HG03442 (cell line): ENCODE measurements at regions not wholly inside any gene's neighbourhood (a gene's known extent, or its start where the extent isn't known, plus 50 kb on each side); places are given as distances from the start of the nearest gene placed in this dataset.
"Not testable (repeated sequence)": the region's sequence is repeated elsewhere in the genome, so short reads cannot be mapped to it uniquely, and the experiment has no call there.

ENCODE experiments used
- ATAC-seq: cut with Tn5 transposase; IDR thresholded peaks from one replicate; pipeline ENCODE4 v1.9.1; 2021; ENCODE audit warnings: mild to moderate bottlenecking, moderate library complexity; ENCODE audit not compliant: unreplicated experiment

DNA sequence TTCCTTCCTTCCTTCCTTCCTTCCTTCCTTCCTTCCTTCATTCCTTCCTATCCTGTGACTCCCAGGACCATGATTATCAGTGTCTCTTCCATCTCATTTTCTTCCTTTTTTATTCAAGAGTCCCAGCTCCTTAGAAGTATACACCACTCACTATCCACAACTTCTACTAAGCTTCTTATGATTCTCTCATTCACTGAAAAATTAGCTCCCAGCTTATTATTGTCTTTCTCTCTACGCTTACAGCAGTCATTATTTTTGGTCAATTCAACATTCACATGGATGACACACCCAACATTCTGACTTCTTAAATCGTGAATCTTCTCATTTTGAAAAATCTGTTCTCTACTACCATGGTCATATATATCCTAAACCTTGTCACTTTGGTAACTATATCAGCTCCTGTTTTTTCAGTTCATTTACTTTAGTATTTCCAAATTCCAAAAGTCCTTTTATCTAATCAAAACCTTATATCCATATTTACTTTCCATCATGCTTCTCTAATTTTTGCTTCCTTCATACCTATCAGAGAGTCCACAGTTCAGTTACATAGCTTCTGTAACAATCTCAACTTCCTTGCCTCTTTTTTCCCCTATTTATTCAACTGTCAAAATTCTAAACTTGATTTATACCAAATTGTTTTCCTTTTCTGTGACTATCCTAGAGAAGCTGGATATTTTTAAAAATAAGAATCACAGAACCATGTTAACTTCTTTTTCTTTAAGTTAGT is 677.5 kb downstream of the RAPGEF2 start:
- no peak for ATAC-seq

DNA sequence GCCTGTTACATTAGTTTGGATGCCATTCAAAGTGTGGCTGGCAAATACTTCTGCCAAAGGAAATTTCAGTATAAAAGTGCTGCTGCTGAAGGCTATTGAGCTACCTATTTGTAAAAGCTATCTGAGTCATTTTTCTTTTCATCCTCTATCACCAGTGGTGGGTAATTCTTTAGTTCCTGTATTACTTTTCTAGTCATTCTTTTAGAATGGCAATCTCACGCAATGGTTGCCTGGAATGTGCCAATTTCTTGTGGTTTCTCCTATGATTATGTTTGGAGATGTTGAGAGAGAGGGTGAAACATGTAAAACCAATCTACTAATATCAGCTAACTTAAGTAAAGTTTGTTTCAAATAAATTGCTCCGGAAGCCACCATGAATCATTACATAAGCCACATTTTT is 685.0 kb downstream of the RAPGEF2 start:
- ATAC-seq = no peak

DNA sequence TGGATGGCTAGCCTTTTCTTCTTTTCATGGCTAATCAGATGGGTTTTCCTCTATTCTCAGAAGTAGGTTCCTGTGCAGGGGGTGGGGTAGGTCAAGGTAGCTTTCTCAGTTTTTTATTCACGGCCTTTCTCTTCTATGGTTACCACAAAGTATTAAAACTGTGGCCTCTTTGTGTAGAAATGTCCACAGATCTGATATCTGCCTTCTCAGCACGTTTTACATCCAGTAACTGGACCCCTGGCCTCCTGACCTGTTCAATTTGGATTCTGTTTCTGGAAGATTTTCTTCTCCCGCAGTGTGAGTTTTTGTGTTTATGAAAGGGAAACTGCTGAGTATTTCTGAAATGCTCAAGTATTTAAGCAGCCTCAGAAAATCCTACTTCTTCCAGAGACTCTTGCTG is 688.5 kb downstream of the RAPGEF2 start:
- no peak for ATAC-seq

DNA sequence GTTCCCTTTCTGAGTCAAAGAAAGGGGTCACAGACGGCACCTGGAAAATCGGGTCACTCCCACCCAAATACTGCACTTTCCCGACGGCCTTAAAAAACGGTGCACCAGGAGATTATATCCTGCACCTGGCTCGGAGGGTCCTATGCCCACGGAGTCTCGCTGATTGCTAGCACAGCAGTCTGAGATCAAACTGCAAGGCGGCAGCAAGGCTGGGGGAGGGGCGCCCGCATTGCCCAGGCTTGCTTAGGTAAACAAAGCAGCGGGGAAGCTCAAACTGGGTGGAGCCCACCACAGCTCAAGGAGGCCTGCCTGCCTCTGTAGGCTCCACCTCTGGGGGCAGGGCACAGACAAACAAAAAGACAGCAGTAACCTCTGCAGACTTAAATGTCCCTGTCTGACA is 701.7 kb downstream of the RAPGEF2 start:
- ATAC-seq = not testable (repeated sequence)

DNA sequence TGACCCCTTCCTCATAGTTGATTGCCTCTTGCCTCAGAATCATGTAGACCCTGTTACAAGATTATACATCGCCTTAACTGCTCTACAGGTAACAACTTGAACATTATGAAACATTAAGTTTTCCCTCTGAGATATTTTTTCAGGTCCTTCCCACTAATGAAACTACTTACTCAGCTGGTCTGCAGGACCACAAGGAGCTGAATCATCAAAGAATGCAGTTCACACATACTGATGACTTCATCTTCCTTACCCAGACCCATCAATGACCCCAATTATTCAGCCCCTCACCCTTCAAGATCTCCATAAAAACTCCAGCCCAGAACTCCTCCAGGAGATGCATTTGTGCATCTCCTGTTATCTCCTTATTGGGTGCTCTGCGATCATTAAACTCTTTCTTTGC is 720.9 kb downstream of the RAPGEF2 start:
- ATAC-seq = no peak

DNA sequence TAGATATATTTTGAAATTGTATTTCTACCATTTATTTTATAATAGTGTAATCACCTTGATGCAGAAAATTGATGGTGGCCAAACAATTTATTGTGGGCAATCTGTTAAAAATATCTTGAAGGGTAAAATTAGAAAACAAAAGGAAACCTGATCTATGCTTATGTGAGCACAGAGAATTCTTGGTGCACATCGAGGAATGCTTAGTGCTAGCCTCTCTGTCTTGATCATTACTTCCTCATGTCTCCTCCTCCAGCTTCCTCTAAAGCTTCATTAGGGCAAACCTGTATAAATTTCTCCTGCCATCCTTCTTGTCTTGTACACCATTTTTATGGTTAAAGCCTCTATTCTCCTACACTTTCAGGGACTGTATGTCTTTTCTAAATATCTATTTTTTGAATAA is 725.8 kb downstream of the RAPGEF2 start:
- ATAC-seq = no peak

DNA sequence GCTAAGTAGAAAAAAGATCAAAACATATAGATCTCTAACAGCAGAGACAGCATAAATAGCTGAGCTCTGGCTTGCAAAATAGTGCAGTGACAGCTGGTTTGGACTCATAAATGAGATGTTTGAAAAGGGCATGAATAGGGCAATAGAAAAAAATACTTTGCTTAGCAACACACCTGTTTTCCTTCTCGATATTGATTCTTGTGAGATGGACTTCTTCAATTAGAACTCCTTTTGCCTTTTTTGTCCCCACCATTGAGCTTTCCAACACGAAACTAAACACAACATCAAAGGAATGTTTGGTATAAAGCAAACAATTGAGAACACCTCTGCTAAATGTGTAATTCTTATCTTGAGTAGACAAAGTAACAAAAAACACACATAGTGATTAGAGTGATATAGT is 726.3 kb downstream of the RAPGEF2 start:
- no peak for ATAC-seq

DNA sequence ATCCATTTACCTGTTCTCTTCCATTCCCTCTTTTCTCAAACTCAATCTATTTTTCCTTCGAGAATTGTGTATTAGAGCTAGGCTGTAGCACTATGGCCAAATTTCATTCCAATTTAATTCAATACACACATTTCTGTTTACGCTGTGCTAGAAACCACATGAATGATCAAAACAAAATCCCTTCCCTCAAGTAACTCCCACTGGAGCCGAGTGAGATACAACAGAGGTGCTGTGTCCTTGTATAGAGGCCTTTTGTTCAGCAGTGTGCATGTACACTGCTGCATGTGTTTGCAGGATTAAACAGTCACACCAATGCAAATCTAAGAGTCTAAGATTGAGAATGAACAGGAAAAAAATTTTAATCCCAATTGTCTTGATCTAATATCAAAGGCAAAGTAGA is 734.2 kb downstream of the RAPGEF2 start:
- ATAC-seq = no peak

DNA sequence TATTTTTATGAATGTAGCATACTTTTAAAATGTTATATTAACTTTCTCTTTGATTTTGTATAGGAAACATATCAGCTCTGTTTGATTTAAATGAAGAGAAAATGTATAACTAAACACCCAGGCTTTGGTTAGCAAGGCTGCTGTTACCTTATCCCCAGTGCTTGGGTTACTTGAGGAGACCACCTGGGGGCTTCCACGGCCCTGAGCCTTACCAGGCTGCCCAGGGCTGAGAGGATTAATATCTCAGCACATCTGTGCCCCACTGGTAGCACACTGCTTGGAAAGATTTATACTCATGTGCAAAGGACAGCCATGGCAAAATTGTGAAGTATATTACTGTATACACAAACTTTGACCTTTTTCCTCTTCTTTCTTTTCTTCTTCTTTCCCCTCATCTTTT is 752.9 kb downstream of the RAPGEF2 start:
- ATAC-seq = no peak

DNA sequence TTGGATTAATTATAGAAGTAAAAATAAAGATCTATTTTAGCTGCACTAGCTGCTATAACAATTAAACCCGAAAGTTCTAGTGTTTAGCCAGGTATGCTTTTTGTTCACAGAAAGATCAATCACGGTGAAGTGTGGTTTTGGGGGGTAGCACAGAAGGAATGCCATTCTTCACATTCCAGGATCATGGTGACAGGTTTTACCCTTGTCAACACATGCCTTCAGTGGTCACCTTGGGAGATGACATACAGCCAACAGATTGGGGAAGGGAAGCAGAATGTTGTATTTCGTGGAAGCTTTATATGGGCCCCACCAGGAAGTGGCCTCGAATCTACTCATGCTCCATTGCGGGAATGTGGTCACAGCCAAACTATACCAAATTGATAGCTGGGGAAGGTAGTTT is 753.6 kb downstream of the RAPGEF2 start:
- no peak for ATAC-seq

DNA sequence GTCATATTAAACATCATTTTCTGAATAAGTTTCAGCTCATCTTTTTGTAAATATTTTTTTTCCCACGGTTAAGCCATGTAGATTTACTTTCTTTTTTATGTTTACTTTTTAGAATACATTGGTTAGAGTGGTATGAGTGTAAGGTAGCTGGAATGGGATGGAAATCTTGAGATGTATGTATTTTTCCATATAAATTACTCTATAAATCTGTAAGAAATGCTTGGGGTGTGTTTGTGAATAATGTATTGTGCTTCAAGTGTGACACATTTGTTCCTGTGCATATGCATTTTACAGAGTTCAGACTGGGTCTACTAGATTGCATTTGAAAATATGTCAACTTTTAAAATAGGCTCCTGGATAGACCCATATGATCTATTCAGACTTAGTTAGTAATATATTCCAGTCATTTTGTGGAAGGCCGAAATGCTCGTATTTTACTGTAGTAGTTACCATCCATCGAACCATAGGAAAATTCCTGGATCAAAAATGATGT is 756.8 kb downstream of the RAPGEF2 start:
- ATAC-seq = no peak

DNA sequence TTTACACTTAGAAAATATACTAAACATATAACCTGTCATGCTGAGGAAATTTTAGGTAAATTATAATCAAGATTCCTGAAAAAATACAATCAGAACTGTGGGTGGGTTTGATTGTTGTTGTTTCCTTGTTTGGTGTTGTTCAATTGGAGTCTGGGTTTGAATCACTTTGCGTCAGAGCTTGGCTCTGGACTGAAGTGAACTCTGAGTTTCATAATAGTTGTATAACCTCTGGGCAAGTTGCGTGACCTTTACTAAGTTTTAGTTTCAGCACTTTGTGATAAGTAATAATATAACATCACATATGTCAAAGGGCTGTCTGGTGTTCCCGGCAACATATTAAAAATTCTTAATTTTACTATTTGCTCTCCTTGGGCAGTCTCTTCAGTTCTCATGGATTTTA is 758.1 kb downstream of the RAPGEF2 start:
- ATAC-seq = no peak

DNA sequence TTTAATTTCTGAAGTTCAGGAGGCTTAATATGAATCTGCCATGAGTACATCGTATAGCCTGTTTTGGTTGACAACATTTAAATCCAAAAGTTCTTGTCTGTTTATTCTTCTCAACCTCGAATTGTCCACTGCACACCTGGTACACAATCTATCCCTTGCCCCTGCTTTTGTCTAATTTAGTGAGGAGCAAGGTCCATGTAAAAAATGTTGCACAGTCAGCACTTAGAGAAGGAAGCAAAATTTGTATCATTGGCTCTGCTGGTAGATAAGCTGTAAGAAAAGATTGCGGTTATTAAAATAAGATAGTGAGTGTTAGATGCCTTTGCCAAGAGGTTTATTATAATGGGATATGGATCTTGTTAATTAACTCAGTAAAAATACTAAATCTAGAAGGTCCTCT is 761.5 kb downstream of the RAPGEF2 start:
- no peak for ATAC-seq

DNA sequence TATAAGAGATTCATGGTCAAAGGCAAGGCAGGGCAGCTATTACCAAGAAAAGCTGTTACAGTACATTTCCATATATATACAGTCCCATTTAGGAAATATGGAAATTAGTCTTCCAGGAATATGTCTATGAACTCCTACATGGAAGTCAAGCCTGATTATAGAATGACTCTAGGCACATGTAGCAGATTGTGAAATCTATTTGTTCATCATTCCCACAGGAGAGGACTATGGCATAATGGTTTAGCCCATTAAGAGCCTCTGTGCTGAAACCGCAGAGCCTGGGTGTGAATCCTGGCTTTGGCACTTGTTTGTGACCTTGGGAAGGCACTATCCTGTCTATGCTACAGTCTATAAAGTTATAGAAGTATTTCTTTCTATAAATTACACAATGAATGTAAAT is 764.8 kb downstream of the RAPGEF2 start:
- no peak for ATAC-seq

DNA sequence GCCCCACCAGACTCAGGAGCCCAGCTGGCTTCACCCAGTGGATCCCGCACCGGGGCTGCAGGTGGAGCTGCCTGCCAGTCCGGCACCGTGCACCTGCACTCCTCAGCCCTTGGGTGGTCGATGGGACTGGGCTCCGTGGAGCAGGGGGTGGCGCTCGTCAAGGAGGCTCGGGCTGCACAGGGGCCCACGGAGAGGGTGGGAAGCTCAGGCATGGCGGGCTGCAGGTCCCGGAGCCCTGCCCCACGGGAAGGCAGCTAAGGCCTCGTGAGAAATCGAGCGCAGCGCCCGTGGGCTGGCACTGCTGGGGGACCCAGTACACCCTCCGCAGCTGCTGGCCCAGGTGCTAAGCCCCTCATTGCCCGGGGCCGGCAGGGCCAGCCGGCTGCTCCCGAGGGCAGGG is 766.1 kb downstream of the RAPGEF2 start:
- not testable (repeated sequence) for ATAC-seq

DNA sequence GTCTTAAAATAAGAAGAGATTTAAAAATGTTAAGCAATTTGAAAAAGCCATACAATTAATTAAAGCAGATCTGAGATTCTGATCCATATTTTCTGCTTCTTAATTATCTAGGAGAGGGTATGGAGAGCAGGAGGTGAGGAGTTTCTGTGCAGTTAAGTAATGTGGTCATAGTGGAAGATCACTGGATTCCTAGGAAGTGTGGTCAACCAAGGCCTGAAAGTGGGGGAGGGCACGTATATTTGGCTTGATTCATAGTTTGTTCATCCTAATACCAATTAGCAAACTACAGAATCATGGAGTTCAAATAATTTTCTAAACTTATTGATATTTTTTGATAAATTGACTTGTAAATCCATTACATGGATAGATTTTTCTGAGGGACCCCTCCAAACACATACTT is 768.3 kb downstream of the RAPGEF2 start:
- ATAC-seq = no peak

DNA sequence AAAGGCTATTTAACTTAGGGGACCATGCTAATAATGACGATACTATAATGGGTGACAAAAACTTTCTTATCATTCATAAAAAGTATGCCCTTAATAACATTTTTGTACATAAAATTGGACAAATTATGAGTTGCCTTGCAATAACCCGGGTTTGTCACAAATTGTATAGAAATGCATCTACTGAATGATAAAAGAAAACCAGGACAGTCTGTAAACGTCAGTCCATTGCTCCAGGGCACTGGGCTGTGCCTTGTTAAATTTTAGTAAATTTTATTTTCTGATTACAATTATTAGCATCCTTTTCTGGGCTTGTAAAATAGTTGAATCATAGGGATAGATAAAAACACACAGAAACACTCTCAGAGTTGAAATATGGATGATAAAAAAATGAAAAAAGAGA is 778.3 kb downstream of the RAPGEF2 start:
- ATAC-seq = no peak

DNA sequence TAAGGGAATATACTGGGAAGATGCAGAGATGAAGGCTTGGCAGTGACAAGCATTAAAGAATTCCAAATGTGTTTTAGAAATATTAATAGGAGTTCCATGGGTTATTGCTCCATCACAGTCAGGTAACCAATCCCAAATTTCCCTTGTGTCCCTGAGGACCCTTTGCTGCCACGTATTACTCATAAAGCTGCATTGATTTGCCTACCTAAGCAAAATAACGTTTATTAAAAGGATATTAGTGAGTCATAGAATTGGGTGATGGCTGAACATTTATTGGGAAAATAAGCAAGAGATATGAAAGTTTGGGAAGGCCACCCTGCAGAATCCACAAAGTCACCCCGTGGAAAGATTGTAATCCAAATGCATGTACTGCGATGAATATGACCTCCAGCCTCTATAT is 782.1 kb downstream of the RAPGEF2 start:
- ATAC-seq = no peak

DNA sequence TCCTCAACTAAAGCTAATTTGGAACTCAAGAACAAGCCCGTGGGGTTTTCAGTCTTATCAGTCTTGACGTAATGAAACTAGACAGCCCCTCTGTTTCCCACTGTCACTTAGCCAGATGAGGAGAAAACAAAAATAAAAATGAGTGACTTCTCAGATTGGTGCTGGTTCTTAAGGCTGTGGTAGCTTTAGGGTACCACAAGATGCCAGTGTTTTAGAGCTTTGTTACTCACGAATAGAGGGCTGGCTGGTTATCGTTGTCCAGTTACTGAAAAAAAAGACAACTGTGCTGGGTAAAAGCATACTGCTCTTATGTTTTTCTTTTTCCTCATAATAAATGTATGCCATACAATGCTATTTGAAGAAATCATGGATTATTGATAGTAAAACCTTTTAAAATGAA is 796.7 kb downstream of the RAPGEF2 start:
- ATAC-seq = no peak

DNA sequence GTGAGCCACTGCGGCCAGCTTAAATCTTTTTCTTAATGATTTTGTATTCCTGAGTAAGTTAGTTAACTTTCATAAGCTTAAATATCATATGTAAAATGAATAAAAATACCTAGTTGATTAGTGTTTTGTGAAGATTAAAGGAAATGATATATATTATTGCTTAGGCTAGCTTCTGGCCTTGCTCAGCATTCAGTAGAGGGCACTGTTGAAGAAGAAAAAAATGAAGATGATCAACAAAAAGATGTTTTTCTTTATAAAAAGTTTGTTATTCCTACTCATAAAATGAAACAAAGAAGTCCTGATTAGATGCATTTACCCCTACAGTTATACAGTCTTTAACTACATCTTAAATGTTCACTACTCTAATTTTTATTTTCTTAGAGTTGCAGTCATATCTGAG is 797.7 kb downstream of the RAPGEF2 start:
- ATAC-seq = no peak

DNA sequence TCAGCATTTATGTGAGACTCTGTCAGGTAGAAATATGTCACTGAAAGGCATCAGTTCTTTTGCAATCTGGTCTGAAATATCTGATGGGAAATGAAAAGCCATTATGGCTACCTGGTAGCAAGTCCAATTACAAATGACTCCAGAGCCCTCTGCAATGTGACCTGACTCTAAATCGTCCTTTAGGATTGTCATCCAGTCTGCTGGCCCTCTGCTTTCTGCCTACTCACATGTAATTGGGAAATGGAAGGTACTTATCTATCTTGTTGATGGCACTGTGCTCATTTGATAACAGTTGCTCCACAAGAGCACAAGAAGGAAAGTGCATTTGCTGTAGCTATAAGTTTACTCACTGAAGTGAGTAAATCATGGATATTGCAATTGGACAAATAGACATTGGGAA is 799.8 kb downstream of the RAPGEF2 start:
- no peak for ATAC-seq

DNA sequence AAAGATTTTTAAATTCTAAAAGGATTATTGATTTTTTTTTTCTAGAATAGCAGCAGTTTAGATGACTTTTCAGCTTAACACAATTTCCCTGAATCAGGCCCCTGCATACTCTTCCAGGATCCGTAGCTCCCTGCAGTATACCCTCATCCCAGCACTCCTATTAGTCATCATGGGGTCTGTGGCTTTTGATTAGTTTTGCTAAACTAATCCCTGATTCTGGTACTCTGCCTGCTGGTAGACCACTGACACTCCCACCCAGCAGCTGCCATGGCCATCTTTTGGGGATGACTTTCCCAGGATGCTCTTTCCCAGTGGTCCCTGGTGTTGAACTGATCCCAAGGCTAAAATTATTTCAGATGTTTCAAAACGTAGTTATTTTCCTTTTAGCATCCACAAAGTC is 802.0 kb downstream of the RAPGEF2 start:
- ATAC-seq = no peak

DNA sequence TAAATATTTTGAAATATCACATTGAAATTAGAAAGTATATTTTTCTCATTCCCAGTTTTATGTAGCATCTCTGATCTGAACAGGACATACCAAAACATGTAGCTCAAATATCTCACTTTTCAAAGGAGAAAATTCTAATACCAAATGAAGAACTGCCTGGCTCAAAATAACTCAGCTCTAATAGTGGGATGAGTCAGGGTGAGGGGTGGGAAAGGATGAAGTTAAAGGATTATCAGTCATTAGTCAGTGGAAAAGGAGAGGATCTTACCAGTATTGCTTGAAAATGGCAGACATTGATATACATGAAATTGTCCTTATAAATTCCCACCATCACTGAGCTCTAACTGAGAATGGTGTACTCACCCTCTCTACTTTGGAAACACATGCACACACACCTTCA is 803.2 kb downstream of the RAPGEF2 start:
- no peak for ATAC-seq
